ENCODE measurements at regions not wholly inside any gene's neighbourhood (a gene's known extent, or its start where the extent isn't known, plus 50 kb on each side); places are given as distances from the start of the nearest gene placed in this dataset.

GRCh38 chr6:54609981-54610380 is 236.6 kb upstream of the FAM83B start:
- no peak for TF ChIP-seq EZH2 (IDR thresholded peaks at IDR 0.05)
- no peak for TF ChIP-seq POLR2AphosphoS5 (IDR thresholded peaks at IDR 0.05; ENCODE audit: borderline replicate concordance, low read depth, low read length)
- TF ChIP-seq FOXP2 (optimal IDR thresholded peaks at IDR 0.05; ENCODE audit: control extremely low read depth, extremely low read length, insufficient read depth), result no peak

All from SK-N-MC (cell line).